ENCODE measurements at regions not wholly inside any gene's neighbourhood (a gene's known extent, or its start where the extent isn't known, plus 50 kb on each side); places are given as distances from the start of the nearest gene placed in this dataset.
A peak's percentile ranks its signal among the peaks of the same experiment; 100 is the strongest.
"Not testable (repeated sequence)": the region's sequence is repeated elsewhere in the genome, so short reads cannot be mapped to it uniquely, and the experiment has no call there.

GRCh38 chr12:11980115-11980514 is 90.6 kb upstream of the BCL2L14 start:
- ATAC-seq, result no peak

GRCh38 chr12:11981121-11981733 is 89.5 kb upstream of the BCL2L14 start:
- ATAC-seq, result no peak

- ATAC-seq, result no peak
These were observed 86.3 kb upstream of the BCL2L14 start for GRCh38 chr12:11984417-11984816.

GRCh38 chr12:11986165-11986564 is 84.6 kb upstream of the BCL2L14 start:
- ATAC-seq, result no peak

GRCh38 chr12:11987901-11988300 is 82.8 kb upstream of the BCL2L14 start:
- no peak for ATAC-seq

GRCh38 chr12:11991604-11992003 is 79.1 kb upstream of the BCL2L14 start:
- no peak for ATAC-seq

- no peak for ATAC-seq
These were observed 78.2 kb upstream of the BCL2L14 start for GRCh38 chr12:11992515-11992914.

- not testable (repeated sequence) for ATAC-seq
These were observed 72.3 kb upstream of the BCL2L14 start for GRCh38 chr12:11998307-11998943.

GRCh38 chr12:11998944-11999315 is 71.8 kb upstream of the BCL2L14 start:
- no peak for ATAC-seq

GRCh38 chr12:12003609-12004008 is 67.1 kb upstream of the BCL2L14 start:
- ATAC-seq, result no peak

- no peak for ATAC-seq
These were observed 66.2 kb upstream of the BCL2L14 start for GRCh38 chr12:12004524-12004923.

- ATAC-seq, result no peak
These were observed 63.6 kb upstream of the BCL2L14 start for GRCh38 chr12:12007001-12007712.

GRCh38 chr12:12007713-12008231 is 63.0 kb upstream of the BCL2L14 start:
- no peak for ATAC-seq

GRCh38 chr12:12008232-12008850 is 62.4 kb upstream of the BCL2L14 start:
- ATAC-seq, result no peak

GRCh38 chr12:12008931-12009611 is 61.7 kb upstream of the BCL2L14 start:
- peak; percentile 62 for ATAC-seq

GRCh38 chr12:12009749-12010276 is 60.9 kb upstream of the BCL2L14 start:
- peak; percentile 19 for ATAC-seq

GRCh38 chr12:12010277-12011039 is 60.3 kb upstream of the BCL2L14 start:
- peak; percentile 42 for ATAC-seq

- no peak for ATAC-seq
These were observed 58.9 kb upstream of the BCL2L14 start for GRCh38 chr12:12011880-12012260.

GRCh38 chr12:12015073-12015685 is 55.6 kb upstream of the BCL2L14 start:
- ATAC-seq, result no peak

GRCh38 chr12:12016284-12017100 is 54.2 kb upstream of the BCL2L14 start:
- no peak for ATAC-seq
